Neural progenitor cell (in vitro differentiated cells): ENCODE measurements at regions not wholly inside any gene's neighbourhood (a gene's known extent, or its start where the extent isn't known, plus 50 kb on each side); places are given as distances from the start of the nearest gene placed in this dataset.

Experiments
- CTCF ChIP-seq: fragments of 200-600 bp; sonication (generic); IDR thresholded peaks from 2 replicates; pipeline ENCODE4 v1.5.1; 2017; ENCODE audit warnings: antibody characterized with exemption, mild to moderate bottlenecking
- EZH2phosphoT487 ChIP-seq: fragments of 200-600 bp; sonication (generic); IDR thresholded peaks from 2 replicates; pipeline ENCODE4 v1.6.1; 2017; ENCODE audit warnings: antibody characterized with exemption

GRCh38 chr3:67302489-67302888, 304.4 kb downstream of the KBTBD8 start:
- TF ChIP-seq CTCF (no peak), EZH2phosphoT487 (no peak)
